Activated CD4-positive, alpha-beta T cell treated with anti-CD3 and anti-CD28 coated beads for 24 hours (primary cell): ENCODE measurements at regions not wholly inside any gene's neighbourhood (a gene's known extent, or its start where the extent isn't known, plus 50 kb on each side); places are given as distances from the start of the nearest gene placed in this dataset.

Experiments used
- DNase-seq, 2 donors: peaks; one replicate each; pipeline ENCODE4 v3.0.0-alpha.2; 2020; ENCODE audit warnings: low read depth in 2 of 2

DNA sequence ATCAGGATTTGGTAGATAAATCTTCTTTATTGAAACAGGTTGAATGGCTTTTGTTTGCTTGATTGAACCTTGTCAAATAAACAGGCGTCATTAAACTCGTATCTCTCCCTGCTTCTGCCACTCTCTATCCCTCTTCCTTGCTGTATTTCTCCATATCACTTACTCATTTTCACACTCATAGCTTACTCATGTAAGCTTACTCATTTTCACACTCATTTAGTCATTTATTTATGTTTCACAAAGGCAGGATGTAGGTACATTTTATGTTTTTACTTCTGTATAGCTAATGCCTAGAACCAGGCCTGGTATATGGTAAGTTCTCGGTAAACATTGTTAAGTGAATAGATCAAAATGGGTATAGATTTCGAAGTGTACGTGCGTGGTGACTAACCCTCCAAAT is 450.0 kb downstream of the PMP22 start:
- no peak for DNase-seq

DNA sequence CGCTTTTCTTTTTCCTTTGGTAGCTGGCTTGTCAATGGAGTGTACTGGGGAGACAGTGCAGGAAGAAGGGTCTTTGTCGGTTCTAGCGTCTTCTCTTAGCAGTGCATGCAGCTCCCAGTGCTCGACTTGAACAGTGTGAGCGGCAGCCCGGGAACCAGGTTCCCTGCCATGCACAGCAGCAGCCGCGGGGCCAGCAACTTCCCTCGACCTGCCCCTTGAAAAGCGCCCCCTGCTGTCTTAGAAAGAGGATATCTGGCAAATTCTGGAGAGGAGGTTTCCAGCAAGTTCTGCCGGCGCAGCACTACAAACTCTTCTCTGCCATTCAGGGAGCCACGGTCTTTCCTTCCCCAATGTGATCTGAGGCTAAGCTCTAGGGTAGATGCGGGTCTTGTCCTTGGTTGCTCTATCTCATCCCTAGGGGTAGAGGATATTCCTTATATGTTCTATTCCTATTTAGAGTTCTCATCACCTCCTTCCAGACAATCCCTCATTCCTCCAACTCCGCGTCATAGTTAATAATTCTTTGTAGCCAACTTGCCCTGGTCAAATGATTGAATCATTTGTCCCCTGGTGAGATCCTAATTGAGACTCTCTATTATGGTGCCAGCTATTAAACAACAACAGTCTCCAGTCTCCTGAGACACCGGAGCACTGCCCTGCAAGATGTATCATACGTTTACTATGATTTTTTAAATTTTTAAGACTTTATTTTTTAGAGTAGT is 451.3 kb downstream of the PMP22 start:
- peak in 1 of 2 donors; percentile 8 for DNase-seq

GRCh38 chr17:14808425-14808824 is 456.7 kb downstream of the PMP22 start:
- no peak for DNase-seq

- no peak for DNase-seq
These were observed 459.8 kb downstream of the PMP22 start for GRCh38 chr17:14805348-14805747.

GRCh38 chr17:14803826-14804225 is 461.3 kb downstream of the PMP22 start:
- DNase-seq = no peak

GRCh38 chr17:14797801-14798200 is 467.3 kb downstream of the PMP22 start:
- DNase-seq = no peak

- DNase-seq = no peak
These were observed 468.1 kb downstream of the PMP22 start for GRCh38 chr17:14797021-14797420.

DNA sequence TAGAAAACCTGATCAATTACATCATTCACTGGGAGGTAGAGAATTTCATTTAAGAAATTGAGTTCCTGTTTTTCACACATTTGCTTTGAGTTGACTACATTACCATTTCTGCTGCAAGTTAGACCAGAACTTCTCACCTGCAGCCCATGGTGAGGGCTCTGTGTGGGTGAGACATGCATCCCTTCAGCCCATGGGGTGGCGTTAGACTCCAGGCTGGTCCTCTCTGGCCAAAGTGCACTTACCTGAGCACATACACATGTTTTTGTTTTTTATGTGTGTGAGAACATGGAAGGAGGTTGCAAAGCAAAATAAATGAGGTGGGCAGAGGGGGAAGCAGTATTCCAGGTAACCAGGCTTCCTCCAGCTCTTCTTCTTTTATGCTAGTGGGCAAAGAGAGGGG is 470.2 kb downstream of the PMP22 start:
- DNase-seq = no peak

GRCh38 chr17:14793237-14793636 is 471.9 kb downstream of the PMP22 start:
- DNase-seq = no peak

- no peak for DNase-seq
These were observed 472.4 kb downstream of the PMP22 start for GRCh38 chr17:14792746-14793145.

DNA sequence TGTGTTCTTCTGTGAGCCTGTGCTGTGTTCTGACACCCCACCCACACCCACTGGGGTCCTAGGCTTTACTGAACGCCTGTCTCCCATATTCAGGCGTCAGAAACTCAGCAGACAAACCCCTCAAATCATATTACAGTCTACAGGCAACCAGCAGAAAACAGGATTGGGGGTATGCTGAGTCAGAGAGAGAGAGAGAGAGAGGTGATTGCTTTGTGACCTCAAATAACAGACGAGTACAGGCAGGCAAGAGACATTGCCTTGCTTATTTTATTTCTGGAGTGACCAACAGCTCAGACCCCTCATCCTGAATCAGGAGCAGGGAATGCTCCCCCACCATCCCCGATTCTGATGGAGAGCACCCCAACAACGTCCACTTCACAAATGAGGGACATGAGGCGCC is 473.9 kb downstream of the PMP22 start:
- no peak for DNase-seq

DNA sequence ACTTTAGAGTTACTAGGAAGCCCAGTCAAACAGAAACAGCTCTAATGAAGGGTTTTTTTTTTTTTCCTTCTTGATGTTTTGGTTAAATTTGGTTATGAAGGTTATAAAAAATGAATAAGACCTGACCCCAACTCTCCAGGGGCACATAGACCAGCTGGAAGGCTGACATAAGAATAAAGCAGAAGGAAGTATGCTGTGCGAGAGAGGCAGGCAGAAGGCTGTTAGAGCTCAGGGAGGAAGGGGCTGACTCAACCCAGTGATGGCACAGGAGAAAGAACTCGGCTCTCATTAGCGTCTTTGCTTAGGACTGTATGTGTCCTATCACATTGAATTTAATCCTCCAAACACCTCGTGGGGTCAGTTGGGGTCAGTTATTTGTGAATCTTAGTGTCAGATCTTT is 474.6 kb downstream of the PMP22 start:
- no peak for DNase-seq

- no peak for DNase-seq
These were observed 480.0 kb downstream of the PMP22 start for GRCh38 chr17:14784997-14785696.

- DNase-seq = no peak
These were observed 480.2 kb downstream of the HS3ST3B1 start for GRCh38 chr17:14781123-14781522.

- no peak for DNase-seq
These were observed 479.3 kb downstream of the HS3ST3B1 start for GRCh38 chr17:14780097-14780651.

DNA sequence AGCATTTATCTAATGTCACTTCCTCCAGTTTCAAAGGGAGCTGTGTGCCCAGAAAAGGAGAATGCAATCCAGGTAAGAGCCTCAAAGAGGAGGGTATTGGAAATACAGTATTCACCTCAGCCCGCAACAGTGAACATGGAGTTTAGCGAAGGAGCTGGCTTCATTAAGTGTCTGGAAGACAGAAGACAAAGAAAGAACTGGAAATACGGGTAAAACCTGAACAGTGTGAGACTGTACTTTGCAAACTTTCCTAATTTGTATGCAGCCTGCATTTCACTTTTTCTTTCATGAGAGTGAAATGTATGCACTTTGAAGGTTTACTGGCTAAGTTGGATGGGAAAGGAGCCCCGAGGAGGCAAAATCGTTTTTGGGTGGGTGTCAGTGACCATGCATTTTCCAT is 478.4 kb downstream of the HS3ST3B1 start:
- DNase-seq = no peak

- no peak for DNase-seq
These were observed 476.4 kb downstream of the HS3ST3B1 start for GRCh38 chr17:14777291-14777690.

DNA sequence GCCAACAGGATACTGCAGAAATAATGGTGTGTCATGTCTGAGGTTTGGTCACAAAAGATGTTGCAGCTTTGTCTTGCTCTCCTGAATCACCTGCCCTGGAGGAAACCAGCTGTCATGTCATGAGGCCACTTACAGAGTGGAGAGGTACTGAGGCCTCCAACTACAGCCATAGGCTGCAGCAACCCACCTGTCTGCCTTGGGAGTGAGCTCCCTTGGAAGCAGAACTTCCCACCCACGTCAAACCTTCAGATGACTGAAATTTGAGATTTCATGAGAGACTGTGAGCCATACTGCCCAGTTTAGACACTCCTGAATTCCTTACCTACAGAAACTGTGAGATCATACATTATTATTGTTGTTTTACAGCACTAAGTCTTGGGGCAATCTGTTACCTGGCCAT is 475.9 kb downstream of the HS3ST3B1 start:
- DNase-seq = no peak

DNA sequence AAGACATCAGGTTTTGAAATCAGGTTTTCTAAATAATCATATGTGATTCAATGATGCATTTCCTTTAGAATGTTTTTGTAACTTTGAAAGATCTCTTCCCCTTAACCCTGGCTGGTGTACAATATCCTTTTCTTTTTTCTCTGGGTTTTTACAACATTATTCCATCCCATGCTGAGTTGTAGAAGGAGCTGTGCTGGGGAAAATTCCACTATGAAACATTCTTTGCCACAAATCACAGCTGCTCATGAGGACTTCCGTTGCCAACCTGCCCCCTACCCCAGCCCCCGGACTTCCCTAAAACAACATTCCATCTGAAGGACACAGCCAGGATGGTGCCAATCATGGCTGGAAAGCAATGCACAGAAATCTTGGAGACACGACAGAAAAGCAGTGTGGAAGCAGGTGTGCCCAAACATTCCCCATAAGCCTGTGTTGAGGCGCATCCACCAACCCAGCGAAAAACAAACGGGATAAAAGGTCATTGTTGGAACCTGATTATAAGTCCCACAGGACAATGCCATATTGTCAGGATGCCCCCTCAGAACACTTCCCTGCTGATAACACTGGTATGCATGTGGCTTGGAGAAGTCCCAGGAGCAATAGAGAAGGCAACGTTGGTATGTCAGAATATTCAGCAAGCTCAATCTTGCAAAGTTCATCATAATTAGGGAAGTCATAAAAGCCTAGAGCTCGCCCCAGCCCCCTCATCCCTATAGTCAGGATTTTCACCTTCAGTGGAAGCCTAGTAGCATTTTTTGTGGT is 475.0 kb downstream of the HS3ST3B1 start:
- no peak for DNase-seq

GRCh38 chr17:14774774-14775173 is 473.9 kb downstream of the HS3ST3B1 start:
- no peak for DNase-seq

DNA sequence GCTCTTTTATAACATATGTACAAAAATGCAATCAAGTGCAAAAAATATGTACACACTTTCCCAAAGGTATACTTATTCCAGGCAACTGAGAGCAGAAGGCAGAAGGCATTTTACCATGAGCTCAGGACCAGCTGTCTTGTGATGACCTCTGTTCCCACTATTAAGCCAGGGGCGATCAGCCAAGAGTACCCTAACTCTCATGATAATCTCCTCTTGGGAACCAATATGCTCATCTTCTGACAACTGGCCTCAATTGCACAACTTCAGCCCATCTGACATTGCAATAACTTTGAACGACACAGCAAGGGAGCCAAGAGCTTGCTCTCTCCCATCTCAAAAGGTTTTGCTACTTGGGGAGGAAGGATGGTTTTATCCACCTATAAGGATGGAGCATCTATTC is 471.9 kb downstream of the HS3ST3B1 start:
- no peak for DNase-seq

- no peak for DNase-seq
These were observed 470.7 kb downstream of the HS3ST3B1 start for GRCh38 chr17:14771543-14771942.
